ENCODE measurements at regions not wholly inside any gene's neighbourhood (a gene's known extent, or its start where the extent isn't known, plus 50 kb on each side); places are given as distances from the start of the nearest gene placed in this dataset.

DNA sequence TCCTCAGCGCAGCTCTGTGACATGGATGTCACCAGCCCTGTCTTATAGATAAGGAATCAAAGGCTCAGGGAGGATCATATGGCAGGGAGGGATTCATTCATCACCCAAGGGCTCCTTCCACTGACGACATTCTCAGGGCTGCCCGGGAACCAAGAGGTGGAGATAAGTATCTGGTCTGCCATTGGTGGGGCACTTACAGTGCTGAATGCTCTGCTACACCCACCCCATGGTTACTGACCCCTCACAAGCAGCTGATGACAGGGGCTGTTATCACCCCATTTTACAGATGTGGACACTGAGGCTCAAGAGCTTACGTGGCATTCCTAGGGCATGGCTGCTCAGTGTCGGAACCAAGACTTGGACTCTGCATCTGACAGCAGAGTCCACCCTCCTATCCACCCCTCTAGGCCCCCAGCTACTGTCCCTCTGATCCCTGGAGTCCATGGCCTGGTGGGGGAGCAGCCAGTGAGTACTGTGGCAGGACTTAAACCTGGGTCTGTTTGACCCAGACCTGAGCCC lies 155.1 kb downstream of the PTPRU start:
- Histone ChIP-seq H3K27ac (ENCODE audit: low read depth in 1 of 2, low read length in 1 of 2) (no peak overlapping the region), H3K9ac (ENCODE audit: insufficient read depth in 1 of 2, low read length in 2 of 2) (no peak overlapping the region), H3K4me1 (ENCODE audit: control insufficient read depth in 5 of 5, insufficient read depth in 5 of 5, low read length in 5 of 5) (peaks cover 0 to 9% (median 0%) of the 10 kb centered on the region in 5 donors), H3K4me3 (no peak overlapping the region), H3K27me3 (ENCODE audit: control insufficient read depth in 3 of 3, insufficient read depth in 3 of 3, low read length in 2 of 3) (peaks cover 0 to 2% (median 2%) of the 10 kb centered on the region in 3 donors), H3K36me3 (ENCODE audit: control insufficient read depth in 4 of 4, insufficient read depth in 4 of 4, low read length in 4 of 4) (no peaks in the 10 kb centered on the region), H3K9me3 (ENCODE audit: control insufficient read depth in 4 of 4, insufficient read depth in 3 of 4, low read length in 3 of 4) (peaks cover 0 to 2% (median 0%) of the 10 kb centered on the region in 4 donors)
- DNase-seq (no peak), ATAC-seq (ENCODE audit: insufficient read depth, low FRiP score) (no peak)
- 37 to 59% methylated on average over 5 of the region's 5 CpGs for WGBS, 2 donors
- TF ChIP-seq, protein P1, sequence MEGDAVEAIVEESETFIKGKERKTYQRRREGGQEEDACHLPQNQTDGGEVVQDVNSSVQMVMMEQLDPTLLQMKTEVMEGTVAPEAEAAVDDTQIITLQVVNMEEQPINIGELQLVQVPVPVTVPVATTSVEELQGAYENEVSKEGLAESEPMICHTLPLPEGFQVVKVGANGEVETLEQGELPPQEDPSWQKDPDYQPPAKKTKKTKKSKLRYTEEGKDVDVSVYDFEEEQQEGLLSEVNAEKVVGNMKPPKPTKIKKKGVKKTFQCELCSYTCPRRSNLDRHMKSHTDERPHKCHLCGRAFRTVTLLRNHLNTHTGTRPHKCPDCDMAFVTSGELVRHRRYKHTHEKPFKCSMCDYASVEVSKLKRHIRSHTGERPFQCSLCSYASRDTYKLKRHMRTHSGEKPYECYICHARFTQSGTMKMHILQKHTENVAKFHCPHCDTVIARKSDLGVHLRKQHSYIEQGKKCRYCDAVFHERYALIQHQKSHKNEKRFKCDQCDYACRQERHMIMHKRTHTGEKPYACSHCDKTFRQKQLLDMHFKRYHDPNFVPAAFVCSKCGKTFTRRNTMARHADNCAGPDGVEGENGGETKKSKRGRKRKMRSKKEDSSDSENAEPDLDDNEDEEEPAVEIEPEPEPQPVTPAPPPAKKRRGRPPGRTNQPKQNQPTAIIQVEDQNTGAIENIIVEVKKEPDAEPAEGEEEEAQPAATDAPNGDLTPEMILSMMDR (IDR thresholded peaks at IDR 0.05; ENCODE audit: control extremely low read depth, extremely low read depth), result no peak

DNA sequence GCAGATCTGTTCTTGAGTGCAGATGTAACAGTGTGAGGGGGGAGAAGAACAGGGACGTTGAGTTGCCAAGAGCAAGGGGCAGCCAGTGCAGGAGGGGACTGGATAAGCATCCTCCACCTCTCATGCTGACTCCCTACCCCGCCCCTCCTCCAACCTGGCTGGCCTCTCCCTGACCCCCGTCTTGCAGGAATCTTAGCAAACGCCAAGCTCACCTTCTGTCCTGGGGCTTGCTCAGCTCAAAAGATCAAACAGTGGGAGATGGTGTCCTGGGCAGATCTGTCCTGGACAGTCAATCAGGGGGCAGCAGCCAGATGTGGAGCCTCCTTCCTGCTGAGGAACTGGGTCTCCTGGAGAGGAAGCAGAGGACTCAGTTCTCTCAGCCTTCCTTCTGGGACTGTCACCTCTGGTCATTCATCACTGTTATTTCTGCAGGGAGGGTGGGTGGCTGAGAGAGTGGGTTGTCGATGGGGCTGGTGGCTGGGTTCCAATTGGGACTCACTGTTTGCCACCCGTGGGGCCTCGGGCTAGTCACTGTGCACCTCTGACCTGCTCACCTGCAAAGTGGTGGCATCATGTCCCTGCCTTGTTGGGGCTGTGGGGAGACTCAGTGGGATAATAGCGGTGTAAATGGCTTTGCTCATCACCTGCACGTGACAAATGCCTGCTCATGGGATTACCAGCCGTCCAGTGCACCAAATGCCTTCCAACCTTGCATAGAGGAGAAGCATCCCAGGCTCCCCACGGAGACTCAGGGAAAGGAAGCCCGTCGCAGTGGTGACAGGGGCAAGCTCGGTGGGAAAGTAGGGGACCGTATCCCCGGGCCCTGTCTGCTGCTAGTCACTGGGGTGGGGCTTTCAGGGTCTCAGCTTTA lies 154.4 kb downstream of the PTPRU start:
- Histone ChIP-seq H3K4me3 (no peak overlapping the region), H3K36me3 (ENCODE audit: control insufficient read depth in 4 of 4, insufficient read depth in 4 of 4, low read length in 4 of 4) (no peaks in the 10 kb centered on the region), H3K4me1 (ENCODE audit: control insufficient read depth in 5 of 5, insufficient read depth in 5 of 5, low read length in 5 of 5) (peaks cover 0 to 6% (median 0%) of the 10 kb centered on the region in 5 donors), H3K27ac (ENCODE audit: low read depth in 1 of 2, low read length in 1 of 2) (no peak overlapping the region), H3K9ac (ENCODE audit: insufficient read depth in 1 of 2, low read length in 2 of 2) (no peak overlapping the region), H3K27me3 (ENCODE audit: control insufficient read depth in 3 of 3, insufficient read depth in 3 of 3, low read length in 2 of 3) (peaks cover 0 to 2% (median 2%) of the 10 kb centered on the region in 3 donors), H3K9me3 (ENCODE audit: control insufficient read depth in 4 of 4, insufficient read depth in 3 of 4, low read length in 3 of 4) (peaks cover 0 to 2% (median 0%) of the 10 kb centered on the region in 4 donors)
- WGBS, 2 donors, result 32 to 42% methylated on average over 16 of the region's 16 CpGs
- DNase-seq (no peak), ATAC-seq (ENCODE audit: insufficient read depth, low FRiP score) (no peak)
- TF ChIP-seq, protein P1 (IDR thresholded peaks at IDR 0.05; ENCODE audit: control extremely low read depth, extremely low read depth), result no peak

DNA sequence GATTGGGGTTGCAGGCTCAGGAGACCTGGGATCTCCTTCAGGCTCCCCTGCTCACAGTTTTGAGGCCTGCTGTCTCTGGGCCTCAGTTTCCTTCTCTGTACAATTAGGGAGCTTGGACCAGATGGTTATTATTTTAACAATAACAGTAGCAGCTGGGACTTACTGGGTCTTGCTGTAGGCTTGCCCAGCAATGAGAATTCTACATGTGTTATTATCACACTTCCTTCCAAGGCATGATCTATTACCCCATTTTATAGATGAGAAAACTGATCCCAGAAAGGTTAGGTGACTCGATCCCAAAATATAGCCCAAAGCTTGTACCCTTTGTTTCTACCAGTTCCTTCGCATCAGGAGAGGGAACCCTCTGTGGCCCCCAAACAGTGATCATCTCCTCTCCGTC lies 153.8 kb downstream of the PTPRU start:
- DNase-seq, result no peak
- no peaks in the 10 kb centered on the region for H3K4me1 ChIP-seq (ENCODE audit: control insufficient read depth in 5 of 5, insufficient read depth in 5 of 5, low read length in 5 of 5)
- ATAC-seq (ENCODE audit: insufficient read depth, low FRiP score), result no peak
- peaks cover 0 to 2% (median 2%) of the 10 kb centered on the region in 3 donors for H3K27me3 ChIP-seq (ENCODE audit: control insufficient read depth in 3 of 3, insufficient read depth in 3 of 3, low read length in 2 of 3)
- no peak overlapping the region for H3K27ac ChIP-seq (ENCODE audit: low read depth in 1 of 2, low read length in 1 of 2)
- TF ChIP-seq, protein P1 (IDR thresholded peaks at IDR 0.05; ENCODE audit: control extremely low read depth, extremely low read depth), result no peak
- no peak overlapping the region for H3K4me3 ChIP-seq
- peaks cover 0 to 2% (median 0%) of the 10 kb centered on the region in 4 donors for H3K9me3 ChIP-seq (ENCODE audit: control insufficient read depth in 4 of 4, insufficient read depth in 3 of 4, low read length in 3 of 4)
- no peaks in the 10 kb centered on the region for H3K36me3 ChIP-seq (ENCODE audit: control insufficient read depth in 4 of 4, insufficient read depth in 4 of 4, low read length in 4 of 4)
- no peak overlapping the region for H3K9ac ChIP-seq (ENCODE audit: insufficient read depth in 1 of 2, low read length in 2 of 2)
- 64 to 77% methylated on average over 3 of the region's 3 CpGs for WGBS, 2 donors
